Natural killer cell (primary cell): ENCODE measurements at regions not wholly inside any gene's neighbourhood (a gene's known extent, or its start where the extent isn't known, plus 50 kb on each side); places are given as distances from the start of the nearest gene placed in this dataset.

ENCODE experiments used
- ATAC-seq, 3 donors: fragments of 150-1000 bp in 2 of 3; fragments of 200-7000 bp in 1 of 3; cut with Tn5 transposase; 1 replicate in 1 of 3; 2 replicates in 2 of 3; pipeline ENCODE4 v1.10.0; 2021; ENCODE audit warnings: mild to moderate bottlenecking in 2 of 3, moderate library complexity in 2 of 3
- DNase-seq, 2 donors: peaks; one replicate each; pipeline versions ENCODE4 v3.0.0 to v3.0.0-alpha.2; 2013 to 2021; ENCODE audit warnings: mixed read lengths in 1 of 2
- H3K27ac ChIP-seq: one replicate; pipeline ENCODE4 v1.5.1; 2013; ENCODE audit warnings: mild to moderate bottlenecking, low read length
- H3K27me3 ChIP-seq: one replicate; pipeline ENCODE4 v1.6.1; 2013; ENCODE audit warnings: low read length; ENCODE audit not compliant: control insufficient read depth, insufficient read depth
- H3K36me3 ChIP-seq: one replicate; pipeline ENCODE4 v1.6.1; 2013; ENCODE audit warnings: low read length; ENCODE audit not compliant: control insufficient read depth, insufficient read depth
- H3K4me1 ChIP-seq: one replicate; pipeline ENCODE4 v1.6.1; 2013; ENCODE audit warnings: low read length; ENCODE audit not compliant: control insufficient read depth, insufficient read depth
- H3K4me3 ChIP-seq: one replicate; pipeline ENCODE4 v1.5.1; 2013; ENCODE audit warnings: low read length
- H3K9me3 ChIP-seq: one replicate; pipeline ENCODE4 v1.6.1; 2013; ENCODE audit warnings: low read length; ENCODE audit not compliant: control insufficient read depth, insufficient read depth
- H3K27ac Mint-ChIP-seq, 2 donors: one replicate each; pipeline ENCODE4 v1.8.0; 2022; ENCODE audit warnings: mild to moderate bottlenecking in 2 of 2, mixed read lengths in 2 of 2, moderate library complexity in 1 of 2
- H3K27me3 Mint-ChIP-seq, 2 donors: one replicate each; pipeline ENCODE4 v1.8.0; 2022; ENCODE audit warnings: low read depth in 2 of 2, mixed read lengths in 2 of 2
- H3K36me3 Mint-ChIP-seq: one replicate; pipeline ENCODE4 v1.8.0; 2022; ENCODE audit warnings: mixed read lengths
- H3K4me1 Mint-ChIP-seq, 2 donors: one replicate each; pipeline ENCODE4 v1.8.0; 2022; ENCODE audit warnings: mixed read lengths in 2 of 2
- H3K4me3 Mint-ChIP-seq: one replicate; pipeline ENCODE4 v1.8.0; 2022; ENCODE audit warnings: mild to moderate bottlenecking, moderate library complexity, mixed read lengths
- H3K9me3 Mint-ChIP-seq, 2 donors: one replicate each; pipeline ENCODE4 v1.8.0; 2022; ENCODE audit warnings: mixed read lengths in 2 of 2
- WGBS: methylation state at CpG from one replicate; pipeline ENCODE4 v1.1.7; 2013; ENCODE audit warnings: missing lambda C conversion rate; ENCODE audit not compliant: insufficient coverage; 5-methylcytosine and 5-hydroxymethylcytosine counted together
- intact Hi-C: fragments of 100-400 bp; cut with micrococcal nuclease; formaldehyde crosslinking; loops from one replicate; pipeline ENCODE4 v1.14.2; 2022
- TF ChIP-seq, protein P1 (sequence below): fragments of 200-600 bp; IDR thresholded peaks from one replicate; pipeline ENCODE4 v1.8.0; 2022; ENCODE audit warnings: antibody characterized with exemption

DNA sequence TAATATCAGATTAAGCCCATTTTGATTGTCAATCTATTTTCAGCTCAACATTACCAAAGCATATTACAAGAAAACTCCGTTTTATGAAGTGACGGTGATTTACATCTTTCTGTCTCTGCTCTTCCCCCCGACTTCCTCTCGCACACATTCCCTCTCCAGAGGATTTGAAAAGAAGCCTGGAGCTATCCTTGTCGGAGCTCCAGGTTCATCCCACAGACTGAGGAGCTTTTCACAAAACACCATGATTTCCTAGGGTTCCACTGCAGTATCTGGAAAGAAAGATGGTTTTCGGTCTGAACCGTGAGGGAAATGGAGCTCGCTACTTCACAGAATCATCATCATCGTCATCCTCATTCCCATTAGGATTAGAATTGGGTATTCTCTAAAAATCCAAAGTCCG is 655.5 kb upstream of the MGMT start:
- Histone ChIP-seq H3K27ac (no peak overlapping the region), H3K4me1 (no peaks in the 10 kb centered on the region), H3K9me3 (no peaks in the 10 kb centered on the region), H3K36me3 (no peaks in the 10 kb centered on the region), H3K27me3 (no peaks in the 10 kb centered on the region), H3K4me3 (no peak overlapping the region)
- Mint-ChIP-seq H3K27me3 (no peaks in the 10 kb centered on the region), H3K4me1 (no peaks in the 10 kb centered on the region), H3K36me3 (no peaks in the 10 kb centered on the region), H3K9me3 (peaks cover 0 to 4% of the 10 kb centered on the region in 2 donors), H3K4me3 (no peak overlapping the region), H3K27ac (no peak overlapping the region)
- TF ChIP-seq, protein P1, sequence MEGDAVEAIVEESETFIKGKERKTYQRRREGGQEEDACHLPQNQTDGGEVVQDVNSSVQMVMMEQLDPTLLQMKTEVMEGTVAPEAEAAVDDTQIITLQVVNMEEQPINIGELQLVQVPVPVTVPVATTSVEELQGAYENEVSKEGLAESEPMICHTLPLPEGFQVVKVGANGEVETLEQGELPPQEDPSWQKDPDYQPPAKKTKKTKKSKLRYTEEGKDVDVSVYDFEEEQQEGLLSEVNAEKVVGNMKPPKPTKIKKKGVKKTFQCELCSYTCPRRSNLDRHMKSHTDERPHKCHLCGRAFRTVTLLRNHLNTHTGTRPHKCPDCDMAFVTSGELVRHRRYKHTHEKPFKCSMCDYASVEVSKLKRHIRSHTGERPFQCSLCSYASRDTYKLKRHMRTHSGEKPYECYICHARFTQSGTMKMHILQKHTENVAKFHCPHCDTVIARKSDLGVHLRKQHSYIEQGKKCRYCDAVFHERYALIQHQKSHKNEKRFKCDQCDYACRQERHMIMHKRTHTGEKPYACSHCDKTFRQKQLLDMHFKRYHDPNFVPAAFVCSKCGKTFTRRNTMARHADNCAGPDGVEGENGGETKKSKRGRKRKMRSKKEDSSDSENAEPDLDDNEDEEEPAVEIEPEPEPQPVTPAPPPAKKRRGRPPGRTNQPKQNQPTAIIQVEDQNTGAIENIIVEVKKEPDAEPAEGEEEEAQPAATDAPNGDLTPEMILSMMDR, result no peak
- WGBS, result 87% methylated on average over 6 of the region's 10 CpGs
- DNase-seq (no peak), ATAC-seq (no peak)
- intact Hi-C loops, result no loop called here

DNA sequence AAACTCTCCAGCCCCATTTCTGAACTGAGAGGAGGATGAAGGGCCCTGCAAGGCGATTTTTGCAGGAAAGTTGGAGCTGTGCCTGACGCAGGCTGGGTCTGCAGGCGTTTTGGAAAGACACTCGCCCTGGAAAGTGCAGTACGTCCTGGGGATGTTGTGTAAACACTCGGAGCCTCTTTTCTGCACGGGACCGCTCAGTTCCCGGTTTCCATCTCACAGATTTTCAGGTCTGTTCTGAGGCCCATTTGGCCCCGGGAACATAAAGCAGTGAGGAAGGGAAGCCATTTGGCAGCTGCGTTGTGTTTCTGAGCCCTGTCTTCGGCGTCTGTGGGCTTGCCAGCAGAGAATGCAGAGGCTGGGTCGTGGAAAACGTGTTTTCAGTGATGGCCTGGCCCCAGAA is 655.0 kb upstream of the MGMT start:
- no peak overlapping the region for H3K27ac ChIP-seq
- H3K4me3 ChIP-seq, result no peak overlapping the region
- no peak for ATAC-seq
- WGBS, result 79% methylated on average over 15 of the region's 15 CpGs
- H3K27me3 ChIP-seq, result no peaks in the 10 kb centered on the region
- no peaks in the 10 kb centered on the region for H3K27me3 Mint-ChIP-seq
- intact Hi-C loops, result no loop called here
- no peak for DNase-seq
- H3K36me3 Mint-ChIP-seq, result no peaks in the 10 kb centered on the region
- TF ChIP-seq, protein P1, result no peak
- no peaks in the 10 kb centered on the region for H3K36me3 ChIP-seq
- H3K27ac Mint-ChIP-seq, result no peak overlapping the region
- peaks cover 0 to 4% of the 10 kb centered on the region in 2 donors for H3K9me3 Mint-ChIP-seq
- no peaks in the 10 kb centered on the region for H3K4me1 ChIP-seq
- H3K4me1 Mint-ChIP-seq, result no peaks in the 10 kb centered on the region
- H3K9me3 ChIP-seq, result no peaks in the 10 kb centered on the region
- H3K4me3 Mint-ChIP-seq, result no peak overlapping the region

DNA sequence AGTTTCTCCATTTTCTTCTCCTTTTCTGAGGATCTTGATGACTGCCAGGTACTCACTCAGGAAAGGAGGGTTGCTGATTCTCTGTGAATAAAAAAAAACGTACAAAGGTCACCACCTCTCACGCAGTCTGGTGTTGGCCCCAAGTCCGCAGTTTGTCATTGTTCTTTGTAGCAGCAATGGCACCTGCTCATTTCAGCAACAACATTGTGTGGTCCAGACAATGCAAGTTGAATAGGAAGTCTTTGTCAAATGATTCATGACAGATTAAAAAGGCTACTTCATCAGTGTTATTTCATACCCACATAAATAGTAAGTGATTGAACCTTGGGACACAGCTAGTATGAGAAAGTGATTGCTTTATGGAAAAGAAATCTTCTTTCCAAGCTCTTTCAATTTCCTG is 653.5 kb upstream of the MGMT start:
- no peaks in the 10 kb centered on the region for H3K27me3 Mint-ChIP-seq
- no peaks in the 10 kb centered on the region for H3K4me1 Mint-ChIP-seq
- TF ChIP-seq, protein P1, result no peak
- Histone ChIP-seq H3K27ac (no peak overlapping the region), H3K4me3 (no peak overlapping the region), H3K27me3 (no peaks in the 10 kb centered on the region), H3K9me3 (no peaks in the 10 kb centered on the region), H3K4me1 (no peaks in the 10 kb centered on the region), H3K36me3 (no peaks in the 10 kb centered on the region)
- no peak overlapping the region for H3K4me3 Mint-ChIP-seq
- H3K9me3 Mint-ChIP-seq, result peaks cover 0 to 4% of the 10 kb centered on the region in 2 donors
- DNase-seq (no peak), ATAC-seq (no peak)
- H3K27ac Mint-ChIP-seq, result no peak overlapping the region
- intact Hi-C loops, result no loop called here
- 69% methylated on average over 3 of the region's 3 CpGs for WGBS
- H3K36me3 Mint-ChIP-seq, result no peaks in the 10 kb centered on the region

DNA sequence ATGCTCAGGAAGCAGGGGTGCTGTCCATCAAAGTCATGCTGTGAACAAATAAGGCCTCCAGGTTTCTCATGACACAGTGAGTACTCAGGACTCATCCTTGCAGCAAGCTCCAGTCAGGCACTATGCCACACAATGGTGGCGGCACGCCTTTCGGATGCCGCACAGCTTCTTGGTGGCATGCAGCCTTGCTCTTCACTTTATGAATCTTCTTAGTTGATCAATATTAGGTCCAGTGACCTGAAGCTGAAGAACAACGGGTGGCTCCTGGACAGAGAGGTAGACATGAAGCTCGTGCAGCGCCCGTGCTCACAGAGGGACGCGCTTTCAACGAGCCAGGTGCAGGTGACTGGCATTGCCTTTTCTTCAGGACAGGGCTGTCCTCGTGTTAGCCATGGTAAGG is 653.0 kb upstream of the MGMT start:
- Histone ChIP-seq H3K36me3 (no peaks in the 10 kb centered on the region), H3K4me3 (no peak overlapping the region), H3K4me1 (no peaks in the 10 kb centered on the region), H3K27ac (no peak overlapping the region), H3K27me3 (no peaks in the 10 kb centered on the region), H3K9me3 (no peaks in the 10 kb centered on the region)
- TF ChIP-seq, protein P1, result no peak
- no peaks in the 10 kb centered on the region for H3K27me3 Mint-ChIP-seq
- ATAC-seq (no peak), DNase-seq (no peak)
- H3K27ac Mint-ChIP-seq, result no peak overlapping the region
- H3K4me3 Mint-ChIP-seq, result no peak overlapping the region
- intact Hi-C loops, result no loop called here
- peaks cover 0 to 4% of the 10 kb centered on the region in 2 donors for H3K9me3 Mint-ChIP-seq
- WGBS, result 91% methylated on average over 12 of the region's 12 CpGs
- H3K36me3 Mint-ChIP-seq, result no peaks in the 10 kb centered on the region
- no peaks in the 10 kb centered on the region for H3K4me1 Mint-ChIP-seq
